GM18868 (cell line): ENCODE measurements at regions not wholly inside any gene's neighbourhood (a gene's known extent, or its start where the extent isn't known, plus 50 kb on each side); places are given as distances from the start of the nearest gene placed in this dataset.
A peak's percentile ranks its signal among the peaks of the same experiment; 100 is the strongest.

Experiments used
- ATAC-seq: cut with Tn5 transposase; IDR thresholded peaks from one replicate; pipeline ENCODE4 v1.9.1; 2021; ENCODE audit warnings: mild to moderate bottlenecking, moderate library complexity; ENCODE audit not compliant: unreplicated experiment

GRCh38 chr1:219773775-219774174 is 154.6 kb downstream of the SLC30A10 start:
- peak; percentile 100 for ATAC-seq

- ATAC-seq = no peak
Measured at GRCh38 chr1:219773110-219773509, 155.2 kb downstream of the SLC30A10 start.

GRCh38 chr1:219772265-219773036 is 155.9 kb downstream of the SLC30A10 start:
- ATAC-seq = no peak

- no peak for ATAC-seq
Measured at GRCh38 chr1:219771080-219771479, 157.3 kb downstream of the SLC30A10 start.

GRCh38 chr1:219763321-219763720 is 150.4 kb upstream of the ZC3H11B start:
- ATAC-seq = no peak

GRCh38 chr1:219761208-219761860 is 148.4 kb upstream of the ZC3H11B start:
- ATAC-seq = no peak

- no peak for ATAC-seq
Measured at GRCh38 chr1:219759095-219759494, 146.2 kb upstream of the ZC3H11B start.

- ATAC-seq = no peak
Measured at GRCh38 chr1:219757890-219758289, 145.0 kb upstream of the ZC3H11B start.

- ATAC-seq = no peak
Measured at GRCh38 chr1:219755234-219755633, 142.3 kb upstream of the ZC3H11B start.

- no peak for ATAC-seq
Measured at GRCh38 chr1:219754767-219755166, 141.9 kb upstream of the ZC3H11B start.

- ATAC-seq = no peak
Measured at GRCh38 chr1:219753914-219754313, 141.0 kb upstream of the ZC3H11B start.

- ATAC-seq = no peak
Measured at GRCh38 chr1:219752645-219753044, 139.7 kb upstream of the ZC3H11B start.

GRCh38 chr1:219751870-219752507 is 139.1 kb upstream of the ZC3H11B start:
- ATAC-seq = no peak

GRCh38 chr1:219749370-219749769 is 136.5 kb upstream of the ZC3H11B start:
- ATAC-seq = no peak

GRCh38 chr1:219746141-219746540 is 133.2 kb upstream of the ZC3H11B start:
- ATAC-seq = no peak

GRCh38 chr1:219744652-219745469 is 132.0 kb upstream of the ZC3H11B start:
- ATAC-seq = no peak

GRCh38 chr1:219741011-219741970 is 128.4 kb upstream of the ZC3H11B start:
- ATAC-seq = no peak

GRCh38 chr1:219733511-219734174 is 120.7 kb upstream of the ZC3H11B start:
- ATAC-seq = no peak

- no peak for ATAC-seq
Measured at GRCh38 chr1:219732814-219733491, 120.0 kb upstream of the ZC3H11B start.
